HepG2 (cell line): ENCODE measurements at regions not wholly inside any gene's neighbourhood (a gene's known extent, or its start where the extent isn't known, plus 50 kb on each side); places are given as distances from the start of the nearest gene placed in this dataset.

Experiments used
- ATRX ChIP-seq: sonication (generic); formaldehyde crosslinking; IDR thresholded peaks from 2 replicates; pipeline ENCODE4 v1.4.0; 2020; ENCODE audit warnings: missing genetic modification reagents, borderline replicate concordance
- GATA4 ChIP-seq: sonication (generic); IDR thresholded peaks from 2 replicates; pipeline ENCODE4 v1.6.1; 2016; ENCODE audit warnings: antibody characterized with exemption, low read depth, borderline replicate concordance

DNA sequence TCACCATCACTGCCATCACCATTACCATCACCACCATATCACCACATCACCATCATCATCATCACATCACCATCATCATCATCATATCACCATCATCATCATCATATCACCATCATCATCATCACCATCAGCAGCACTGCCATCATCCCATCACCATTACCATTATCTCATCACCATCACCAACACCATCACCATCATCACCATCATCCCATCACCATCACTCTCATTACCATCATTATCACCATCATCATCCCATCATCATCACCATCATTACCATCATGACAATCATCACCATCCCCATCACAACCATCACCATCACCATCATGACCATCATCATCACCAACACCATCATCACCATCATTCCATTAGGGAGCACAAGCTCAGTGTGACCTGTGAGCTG, 318.0 kb downstream of the ADGRD1 start:
- TF ChIP-seq GATA4 (no peak), ATRX (CRISPR knock-in tag) (no peak)
